H1 (cell line): ENCODE measurements at regions not wholly inside any gene's neighbourhood (a gene's known extent, or its start where the extent isn't known, plus 50 kb on each side); places are given as distances from the start of the nearest gene placed in this dataset.
A peak's percentile ranks its signal among the peaks of the same experiment; 100 is the strongest.

Source experiments
- CTCF ChIA-PET: fragments of 300-600 bp; sonication (Branson Sonifier 250); formaldehyde crosslinking; loops from one replicate; lab custom pipeline; 2021; ENCODE audit not compliant: partially characterized antibody; lab: Charles Lee
- POLR2A ChIA-PET: fragments of 300-600 bp; sonication (Branson Sonifier 250); formaldehyde crosslinking; loops from one replicate; lab custom pipeline; 2021; ENCODE audit warnings: inconsistent platforms; ENCODE audit not compliant: partially characterized antibody; lab: Charles Lee
- DNase-seq, 2 experiments: peaks; one replicate each; pipeline versions ENCODE4 v3.0.0 to v3.0.0-alpha.2; 2010 to 2022; ENCODE audit warnings: low spot score in 2 of 2, low read depth in 1 of 2, mixed read lengths in 1 of 2
- FAIRE-seq: peaks from 2 replicates; lab custom pipeline; 2011; peaks lifted over from hg19 to GRCh38; lab: Jason Lieb, UNC
- H2AFZ ChIP-seq: 2 replicates; pipeline ENCODE4 v1.8.1; 2012; ENCODE audit warnings: low read length, inconsistent platforms
- H2AK5ac ChIP-seq: 2 replicates; pipeline ENCODE4 v1.6.1; 2013; ENCODE audit warnings: low read depth, low read length
- H2BK120ac ChIP-seq: replicated peaks from 2 replicates; pipeline ENCODE3; 2013; ENCODE audit warnings: low read depth, low read length, inconsistent platforms
- H2BK12ac ChIP-seq: 2 replicates; pipeline ENCODE4 v1.6.1; 2013; ENCODE audit warnings: low read depth, low read length
- H2BK15ac ChIP-seq: 2 replicates; pipeline ENCODE4 v1.6.1; 2013; ENCODE audit warnings: low read length
- H2BK20ac ChIP-seq: 2 replicates; pipeline ENCODE4 v1.6.1; 2013; ENCODE audit warnings: low read length
- H2BK5ac ChIP-seq: 2 replicates; pipeline ENCODE4 v1.6.1; 2013; ENCODE audit warnings: low read depth, low read length
- H3K14ac ChIP-seq: 2 replicates; pipeline ENCODE4 v1.6.1; 2013; ENCODE audit warnings: inconsistent platforms; ENCODE audit not compliant: insufficient read length
- H3K18ac ChIP-seq: 2 replicates; pipeline ENCODE4 v1.6.1; 2013; ENCODE audit warnings: low read length; ENCODE audit errors: extremely low read depth
- H3K23ac ChIP-seq: 2 replicates; pipeline ENCODE4 v1.6.1; 2013; ENCODE audit warnings: inconsistent platforms; ENCODE audit not compliant: insufficient read length
- H3K23me2 ChIP-seq: 2 replicates; pipeline ENCODE4 v1.6.1; 2013; ENCODE audit warnings: low read depth, low read length
- H3K27ac ChIP-seq: 2 replicates; pipeline ENCODE4 v1.6.1; 2011; ENCODE audit warnings: low read depth, low read length, inconsistent platforms
- H3K27me3 ChIP-seq, 4 experiments: replicated peaks in 1 of 4; 1 replicate in 1 of 4; 2 replicates in 3 of 4; pipeline versions ENCODE4 v1.6.1 to v1.8.1; 2011 to 2013; ENCODE audit warnings: low read length in 3 of 4, mild to moderate bottlenecking in 3 of 4, inconsistent platforms in 2 of 4, mixed read lengths in 2 of 4, moderate library complexity in 1 of 4; ENCODE audit not compliant: control insufficient read depth in 3 of 4, insufficient read depth in 3 of 4; ENCODE audit errors: extremely low read depth in 1 of 4
- H3K36me3 ChIP-seq, 4 experiments: 2 replicates each; pipeline versions ENCODE4 v1.6.1 to v1.8.1; 2011 to 2013; ENCODE audit warnings: mild to moderate bottlenecking in 4 of 4, low read length in 3 of 4, moderate library complexity in 2 of 4, control low read depth in 1 of 4, inconsistent platforms in 1 of 4; ENCODE audit not compliant: insufficient read depth in 4 of 4, control insufficient read depth in 2 of 4
- H3K4ac ChIP-seq: replicated peaks from 2 replicates; pipeline ENCODE3; 2013; ENCODE audit warnings: low read length, low read depth, mixed read lengths, inconsistent platforms; ENCODE audit not compliant: insufficient read length
- H3K4me1 ChIP-seq, 4 experiments: replicated peaks in 1 of 4; 1 replicate in 1 of 4; 2 replicates in 3 of 4; pipeline versions ENCODE4 v1.6.1 to v1.8.1; 2011 to 2013; ENCODE audit warnings: low read length in 3 of 4, inconsistent platforms in 2 of 4, mixed read lengths in 1 of 4; ENCODE audit not compliant: insufficient read depth in 4 of 4, control insufficient read depth in 3 of 4
- H3K4me2 ChIP-seq, 2 experiments: 2 replicates each; pipeline versions ENCODE4 v1.6.1 to v1.8.1; 2011 to 2013; ENCODE audit warnings: low read depth in 2 of 2, low read length in 2 of 2, control low read depth in 1 of 2, inconsistent platforms in 1 of 2, mild to moderate bottlenecking in 1 of 2; ENCODE audit not compliant: insufficient read depth in 1 of 2
- H3K4me3 ChIP-seq, 4 experiments: fragments of 200-600, 300-600 bp in 1 of 4; sonication (generic), shearing (Covaris generic), sonication (Bioruptor Twin) in 1 of 4; 2 replicates each; pipeline versions ENCODE4 v1.5.1 to v1.8.1; 2011 to 2016; ENCODE audit warnings: low read length in 4 of 4, low read depth in 3 of 4, control low read depth in 2 of 4, inconsistent platforms in 2 of 4, mild to moderate bottlenecking in 2 of 4, mixed read lengths in 1 of 4, moderate library complexity in 1 of 4; ENCODE audit not compliant: insufficient read depth in 2 of 4; ENCODE audit errors: extremely low read depth in 1 of 4
- H3K56ac ChIP-seq: replicated peaks from 2 replicates; pipeline ENCODE3; 2013; ENCODE audit warnings: low read depth, mild to moderate bottlenecking, mixed read lengths, low read length, inconsistent platforms; ENCODE audit not compliant: insufficient read length
- H3K79me1 ChIP-seq: 2 replicates; pipeline ENCODE4 v1.6.1; 2013; ENCODE audit warnings: low read depth, low read length, control low read depth
- H3K79me2 ChIP-seq, 2 experiments: 2 replicates each; pipeline versions ENCODE4 v1.6.1 to v1.8.1; 2012 to 2013; ENCODE audit warnings: low read length in 2 of 2, mild to moderate bottlenecking in 2 of 2, inconsistent platforms in 1 of 2; ENCODE audit not compliant: insufficient read depth in 2 of 2, control insufficient read depth in 1 of 2
- H3K9ac ChIP-seq, 4 experiments: replicated peaks in 1 of 4; 1 replicate in 1 of 4; 2 replicates in 3 of 4; pipeline versions ENCODE4 v1.6.1 to v1.8.1; 2011 to 2013; ENCODE audit warnings: low read depth in 3 of 4, low read length in 3 of 4, control low read depth in 2 of 4, mild to moderate bottlenecking in 2 of 4, moderate library complexity in 2 of 4, inconsistent platforms in 1 of 4; ENCODE audit errors: extremely low read depth in 1 of 4
- H3K9me3 ChIP-seq, 2 experiments: 2 replicates each; pipeline versions ENCODE4 v1.6.1 to v1.8.1; 2012 to 2013; ENCODE audit warnings: mild to moderate bottlenecking in 2 of 2, moderate library complexity in 2 of 2, control low read depth in 1 of 2, inconsistent platforms in 1 of 2, low read depth in 1 of 2, low read length in 1 of 2, mixed read lengths in 1 of 2; ENCODE audit not compliant: insufficient read depth in 2 of 2
- H4K20me1 ChIP-seq, 2 experiments: replicated peaks in 1 of 2; 2 replicates each; pipeline versions ENCODE3 to v1.8.1; 2011 to 2013; ENCODE audit warnings: inconsistent platforms in 2 of 2, low read length in 2 of 2, mild to moderate bottlenecking in 1 of 2; ENCODE audit not compliant: insufficient read depth in 2 of 2, control insufficient read depth in 1 of 2
- H4K5ac ChIP-seq: 2 replicates; pipeline ENCODE4 v1.6.1; 2013; ENCODE audit warnings: low read length, low read depth, mixed read lengths, inconsistent platforms; ENCODE audit not compliant: insufficient read length
- H4K8ac ChIP-seq: 2 replicates; pipeline ENCODE4 v1.8.0; 2013; ENCODE audit warnings: mild to moderate bottlenecking, moderate library complexity, low read length, inconsistent platforms; ENCODE audit not compliant: insufficient read depth; ENCODE audit errors: extremely low read depth
- H4K91ac ChIP-seq: replicated peaks from 2 replicates; pipeline ENCODE3; 2013; ENCODE audit warnings: low read length, mixed read lengths, inconsistent platforms; ENCODE audit not compliant: insufficient read length
- CBX8 ChIP-seq: fragments of 300-800, 300-1000 bp; sonication (generic); IDR thresholded peaks from 2 replicates; pipeline ENCODE4 v1.7.1; 2016; ENCODE audit warnings: low read depth, low read length, borderline replicate concordance
- CHD2 ChIP-seq: IDR thresholded peaks from 2 replicates; pipeline ENCODE4 v1.6.1; 2012; ENCODE audit warnings: low read length, improper control_type of control experiment
- SAP30 ChIP-seq: fragments of 300-600 bp; sonication (generic); IDR thresholded peaks from 2 replicates; pipeline ENCODE4 v1.7.1; 2012; ENCODE audit warnings: low read length, moderate library complexity, mild to moderate bottlenecking, inconsistent platforms; ENCODE audit not compliant: insufficient read depth, insufficient replicate concordance
- WGBS, 2 experiments: shearing (Covaris generic) in 1 of 2; methylation state at CpG; one replicate each; pipeline versions ENCODE4 v1.1.6 to v1.1.7; 2013 to 2015; ENCODE audit warnings: low lambda C conversion rate in 2 of 2, mixed read lengths in 2 of 2, inconsistent platforms in 1 of 2, low coverage in 1 of 2, missing lambda C conversion rate in 1 of 2; ENCODE audit not compliant: insufficient replicate concordance in 2 of 2, insufficient coverage in 1 of 2, insufficient read length in 1 of 2; ENCODE audit errors: extremely low coverage in 1 of 2, missing lambda C conversion rate in 1 of 2; 5-methylcytosine and 5-hydroxymethylcytosine counted together

- H3K4me3 ChIP-seq = peak overlapping the region in 1 of 4 experiments; percentile 63; a peak in 4 of 8 replicates
- DNase-seq (peak in 1 of 2 experiments; percentile 23), FAIRE-seq (no peak)
- H2AFZ ChIP-seq = no peak overlapping the region
- H3K23ac ChIP-seq = no peak overlapping the region
- no peaks in the 10 kb centered on the region for H3K79me2 ChIP-seq
- H2BK5ac ChIP-seq = no peak overlapping the region; the same call in 1 of the 2 replicates
- H4K20me1 ChIP-seq = no peaks in the 10 kb centered on the region
- peak overlapping the region; percentile 74 to 86 for H3K4me2 ChIP-seq
- H3K4ac ChIP-seq = no peak overlapping the region
- H3K9me3 ChIP-seq = no peaks in the 10 kb centered on the region
- H3K23me2 ChIP-seq = peaks cover 6% of the 10 kb centered on the region
- H3K9ac ChIP-seq = no peak overlapping the region
- no peak overlapping the region for H3K56ac ChIP-seq
- no peak overlapping the region for H2BK120ac ChIP-seq
- ChIA-PET POLR2A (interaction anchor here (1.0 kb wide), 1 partner anchor 38 kb away, joined by 3 read pairs; no protein-coding TSS in a partner anchor), CTCF (interaction anchor here (1.8 to 5.7 kb wide), 3 partner anchors 10 to 36 kb away, joined by 5 to 27 read pairs (median 12); no protein-coding TSS in a partner anchor)
- H3K79me1 ChIP-seq = no peaks in the 10 kb centered on the region
- no peak overlapping the region for H2BK15ac ChIP-seq
- no peak overlapping the region for H4K91ac ChIP-seq
- 52% methylated on average over 7 of the region's 7 CpGs; no CpG with 5 or more reads in 1 of the 2 experiments for WGBS, 2 experiments
- no peaks in the 10 kb centered on the region for H3K36me3 ChIP-seq
- H2BK12ac ChIP-seq = no peak overlapping the region
- no peak overlapping the region for H4K8ac ChIP-seq
- H4K5ac ChIP-seq = no peak overlapping the region
- H3K4me1 ChIP-seq = peaks cover 7 to 27% (median 22%) of the 10 kb centered on the region in 4 experiments; a peak in 6 of 7 replicates
- no peak overlapping the region for H3K27ac ChIP-seq
- TF ChIP-seq SAP30 (no peak), CHD2 (no peak), CBX8 (no peak)
- H2AK5ac ChIP-seq = no peak overlapping the region
- H3K27me3 ChIP-seq = peaks cover 0 to 25% (median 15%) of the 10 kb centered on the region in 4 experiments; a peak in 6 of 7 replicates
- H2BK20ac ChIP-seq = peak overlapping the region; percentile 76; the same call in 1 of the 2 replicates
- no peak overlapping the region for H3K14ac ChIP-seq
- peak overlapping the region; percentile 36; the same call in 1 of the 2 replicates for H3K18ac ChIP-seq
Observed at GRCh38 chr4:27085396-27085795, 224.8 kb downstream of the STIM2 start.
